CD4-positive, alpha-beta T cell treated with Interleukin-4 for 4 hours (primary cell): ENCODE measurements at regions not wholly inside any gene's neighbourhood (a gene's known extent, or its start where the extent isn't known, plus 50 kb on each side); places are given as distances from the start of the nearest gene placed in this dataset.

ENCODE experiments used
- DNase-seq: peaks from one replicate; pipeline ENCODE4 v3.0.0-alpha.2; 2020

DNA sequence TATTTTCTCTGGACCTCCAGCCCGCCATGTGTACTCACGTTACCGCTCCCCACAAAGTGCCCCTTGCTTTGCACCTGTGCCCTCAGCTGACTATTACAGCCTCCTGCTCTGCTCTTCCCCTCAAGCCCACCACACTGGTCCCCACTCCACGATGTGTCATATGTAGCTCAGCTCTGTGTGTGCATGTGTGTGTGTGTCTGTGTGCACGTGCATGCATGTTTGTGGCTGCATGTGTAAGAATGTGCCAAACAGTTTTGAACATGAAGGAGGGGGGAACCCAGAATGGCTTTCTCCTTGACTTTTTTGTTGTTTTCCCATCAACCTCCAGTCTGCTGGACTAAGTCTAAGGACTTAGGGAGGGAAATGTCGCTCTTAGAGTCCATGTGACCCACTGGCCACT, 54.8 kb upstream of the BTRC start:
- no peak for DNase-seq

DNA sequence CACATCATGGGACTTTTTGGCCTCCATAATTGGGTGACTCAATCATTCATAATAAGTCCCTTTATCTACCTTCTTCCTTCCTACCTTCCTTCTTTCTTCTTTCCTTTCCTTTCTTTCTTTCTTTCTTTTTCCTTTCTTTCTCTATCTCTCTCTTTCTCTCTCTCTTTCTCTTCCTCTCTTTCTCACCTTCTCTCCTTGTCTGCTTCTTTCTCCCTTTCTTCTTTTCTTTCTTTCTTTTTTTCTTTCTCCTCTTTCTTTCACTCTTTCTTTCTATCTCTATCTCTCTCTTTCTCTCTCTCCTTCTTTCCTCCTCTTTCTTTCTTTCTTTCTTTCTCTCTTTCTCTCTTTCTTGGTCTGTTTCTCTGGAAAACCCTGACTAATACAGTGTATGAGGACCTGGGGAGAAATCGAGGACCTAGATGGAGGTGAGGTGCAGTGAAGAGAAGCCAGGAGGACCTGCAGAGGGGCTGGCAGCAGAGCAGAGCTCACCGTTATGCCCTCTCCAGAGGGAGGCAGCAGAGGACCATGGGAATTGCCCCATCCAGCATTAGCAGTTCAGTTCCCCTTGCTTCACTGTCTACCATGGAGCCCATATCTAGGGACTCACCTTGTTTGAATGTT, 52.7 kb upstream of the BTRC start:
- DNase-seq, result peak; percentile 8

DNA sequence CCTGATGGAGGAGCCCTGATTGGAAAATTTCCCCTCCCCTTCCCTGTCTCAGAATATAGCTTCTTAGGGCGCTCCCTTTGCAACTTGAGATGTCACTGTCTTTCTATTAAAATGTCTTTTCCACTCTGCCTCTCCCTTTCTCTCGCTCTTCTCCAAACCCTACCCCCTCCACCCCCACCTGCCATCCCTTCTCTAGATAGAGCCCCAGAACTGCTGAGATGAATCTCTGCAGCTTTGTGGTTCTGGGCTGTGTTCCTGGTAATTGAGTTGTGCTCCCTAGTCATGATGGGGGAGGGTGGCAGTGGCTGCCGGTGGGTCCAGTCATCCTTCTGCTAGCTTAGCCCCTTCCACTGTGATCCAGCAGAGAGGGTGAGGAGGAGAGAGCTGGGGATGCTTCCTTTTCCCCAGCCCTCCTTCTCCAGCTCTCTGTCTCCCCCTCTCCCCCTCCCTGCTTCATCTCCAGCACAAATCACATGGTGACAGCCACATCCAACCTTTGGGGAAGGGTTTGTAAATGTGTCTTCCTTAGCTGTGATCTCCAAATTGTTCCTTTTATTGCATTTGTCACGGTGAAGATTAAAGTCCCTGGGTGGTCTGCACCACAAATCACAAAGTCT, 50.8 kb upstream of the BTRC start:
- DNase-seq, result no peak
